ENCODE measurements at regions not wholly inside any gene's neighbourhood (a gene's known extent, or its start where the extent isn't known, plus 50 kb on each side); places are given as distances from the start of the nearest gene placed in this dataset.

GRCh38 chr3:10601151-10601856 lies 95.9 kb upstream of the ATP2B2 start:
- Mint-ChIP-seq H3K4me3 (no peak overlapping the region), H3K36me3 (ENCODE audit: low read depth) (no peaks in the 10 kb centered on the region), H3K27ac (no peak overlapping the region), H3K27me3 (ENCODE audit: insufficient read depth, low read depth, poor library complexity) (peaks cover 7% of the 10 kb centered on the region), H3K4me1 (peaks cover 21% of the 10 kb centered on the region), H3K9me3 (no peaks in the 10 kb centered on the region)
- Histone ChIP-seq H4K20me1 (replicated peaks; ENCODE audit: insufficient read depth) (no peaks in the 10 kb centered on the region), H2AFZ (no peak overlapping the region), H3K27me3 (ENCODE audit: insufficient read depth) (no peaks in the 10 kb centered on the region), H3K4me3 (no peak overlapping the region), H3K79me2 (replicated peaks; ENCODE audit: insufficient read depth) (no peaks in the 10 kb centered on the region), H3K27ac (ENCODE audit: low read depth) (no peak overlapping the region), H3K4me2 (no peak overlapping the region), H3F3A (replicated peaks; ENCODE audit: low read depth) (no peaks in the 10 kb centered on the region), H3K36me3 (ENCODE audit: insufficient read depth) (no peaks in the 10 kb centered on the region), H3K4me1 (ENCODE audit: insufficient read depth) (no peaks in the 10 kb centered on the region), H3K9me2 (ENCODE audit: insufficient read depth) (no peaks in the 10 kb centered on the region)
- no peak for DNase-seq (ENCODE audit: low spot score)
- ATAC-seq, result no peak
- TF ChIP-seq JUNB (IDR thresholded peaks at IDR 0.05; ENCODE audit: unreplicated experiment) (no peak), EZH2 (IDR thresholded peaks at IDR 0.05; ENCODE audit: low read depth, unreplicated experiment) (no peak), ZNF114 (CRISPR knock-in tag; IDR thresholded peaks at IDR 0.05) (no peak), ETS1 (IDR thresholded peaks at IDR 0.05) (no peak), NANOG (IDR thresholded peaks at IDR 0.05; ENCODE audit: borderline replicate concordance) (no peak), STAT1 (IDR thresholded peaks at IDR 0.05; ENCODE audit: unreplicated experiment) (no peak), ZNF331 (CRISPR knock-in tag; IDR thresholded peaks at IDR 0.05; ENCODE audit: low read depth) (no peak), REST (IDR thresholded peaks at IDR 0.05; ENCODE audit: unreplicated experiment) (no peak), POLR2AphosphoS5 (IDR thresholded peaks at IDR 0.05; ENCODE audit: low read depth) (no peak), CTCF (conservative IDR thresholded peaks at IDR 0.05; ENCODE audit: low read depth in 2 of 2) (no peak), EZH2phosphoT487 (IDR thresholded peaks at IDR 0.05; ENCODE audit: unreplicated experiment) (no peak), ZNF462 (CRISPR knock-in tag; IDR thresholded peaks at IDR 0.05) (no peak), CREB1 (CRISPR knock-in tag; IDR thresholded peaks at IDR 0.05; ENCODE audit: low read depth) (no peak)
